Activated CD8-positive, alpha-beta memory T cell treated with anti-CD3 and anti-CD28 coated beads for 36 hours (primary cell): ENCODE measurements at regions not wholly inside any gene's neighbourhood (a gene's known extent, or its start where the extent isn't known, plus 50 kb on each side); places are given as distances from the start of the nearest gene placed in this dataset.

Source experiments
- CTCF ChIA-PET: fragments of 350-600 bp; sonication (Branson Sonifier 250); formaldehyde crosslinking; loops from one replicate; lab custom pipeline; 2021; ENCODE audit warnings: antibody characterized with exemption; lab: Charles Lee
- POLR2A ChIA-PET: fragments of 350-600 bp; sonication (Branson Sonifier 250); formaldehyde crosslinking; loops from one replicate; lab custom pipeline; 2021; ENCODE audit warnings: antibody characterized with exemption; lab: Charles Lee

- ChIA-PET CTCF (interaction anchor here (0.7 kb wide), 1 partner anchor 72 kb away, joined by 3 read pairs; no protein-coding TSS in a partner anchor), POLR2A (no interaction called here)
Measured at GRCh38 chr10:78774614-78774998, 294.2 kb upstream of the ZMIZ1 start.

GRCh38 chr10:78774999-78775711 lies 293.6 kb upstream of the ZMIZ1 start:
- POLR2A ChIA-PET, result no interaction called here
- CTCF ChIA-PET, result no interaction called here

GRCh38 chr10:78775891-78776290 lies 292.9 kb upstream of the ZMIZ1 start:
- CTCF ChIA-PET, result no interaction called here

GRCh38 chr10:78776756-78777155 lies 292.0 kb upstream of the ZMIZ1 start:
- POLR2A ChIA-PET, result no interaction called here
- CTCF ChIA-PET, result no interaction called here

More at GRCh38 chr10:78775891-78776290, 292.9 kb upstream of the ZMIZ1 start:
- POLR2A ChIA-PET, result no interaction called here

- CTCF ChIA-PET, result no interaction called here
- POLR2A ChIA-PET, result no interaction called here
Measured at GRCh38 chr10:78777466-78777865, 291.3 kb upstream of the ZMIZ1 start.

GRCh38 chr10:78777867-78778266 lies 290.9 kb upstream of the ZMIZ1 start:
- POLR2A ChIA-PET, result no interaction called here
- CTCF ChIA-PET, result no interaction called here

- ChIA-PET CTCF (no interaction called here), POLR2A (no interaction called here)
Measured at GRCh38 chr10:78778444-78779338, 290.1 kb upstream of the ZMIZ1 start.

- CTCF ChIA-PET, result no interaction called here
- POLR2A ChIA-PET, result no interaction called here
Measured at GRCh38 chr10:78779339-78779955, 289.3 kb upstream of the ZMIZ1 start.

- ChIA-PET POLR2A (no interaction called here), CTCF (no interaction called here)
Measured at GRCh38 chr10:78780551-78780961, 288.2 kb upstream of the ZMIZ1 start.

- ChIA-PET POLR2A (no interaction called here), CTCF (no interaction called here)
Measured at GRCh38 chr10:78781251-78781913, 287.4 kb upstream of the ZMIZ1 start.

GRCh38 chr10:78781991-78782390 lies 286.8 kb upstream of the ZMIZ1 start:
- CTCF ChIA-PET, result interaction anchor here (0.6 kb wide), 1 partner anchor 9 kb away, joined by 3 read pairs; no protein-coding TSS in a partner anchor
- POLR2A ChIA-PET, result no interaction called here

- ChIA-PET POLR2A (no interaction called here), CTCF (interaction anchor here (0.6 kb wide), 1 partner anchor 8 kb away, joined by 3 read pairs; no protein-coding TSS in a partner anchor)
Measured at GRCh38 chr10:78782441-78782840, 286.3 kb upstream of the ZMIZ1 start.

- POLR2A ChIA-PET, result no interaction called here
- CTCF ChIA-PET, result no interaction called here
Measured at GRCh38 chr10:78783753-78784152, 285.0 kb upstream of the ZMIZ1 start.

- CTCF ChIA-PET, result no interaction called here
Measured at GRCh38 chr10:78784546-78784945, 284.2 kb upstream of the ZMIZ1 start.

GRCh38 chr10:78785066-78785465 lies 283.7 kb upstream of the ZMIZ1 start:
- ChIA-PET CTCF (interaction anchor here (0.6 kb wide), 1 partner anchor 352 kb away, joined by 5 read pairs; no protein-coding TSS in a partner anchor), POLR2A (no interaction called here)

More at GRCh38 chr10:78784546-78784945, 284.2 kb upstream of the ZMIZ1 start:
- POLR2A ChIA-PET, result no interaction called here

- CTCF ChIA-PET, result no interaction called here
- POLR2A ChIA-PET, result no interaction called here
Measured at GRCh38 chr10:78785991-78786390, 282.8 kb upstream of the ZMIZ1 start.

GRCh38 chr10:78787125-78787524 lies 281.6 kb upstream of the ZMIZ1 start:
- ChIA-PET POLR2A (no interaction called here), CTCF (no interaction called here)

- ChIA-PET CTCF (no interaction called here), POLR2A (no interaction called here)
Measured at GRCh38 chr10:78794736-78795455, 273.9 kb upstream of the ZMIZ1 start.
